Smooth muscle cell (in vitro differentiated cells): ENCODE measurements at regions not wholly inside any gene's neighbourhood (a gene's known extent, or its start where the extent isn't known, plus 50 kb on each side); places are given as distances from the start of the nearest gene placed in this dataset.
A peak's percentile ranks its signal among the peaks of the same experiment; 100 is the strongest.

Source experiments
- DNase-seq: peaks from one replicate; lab custom pipeline; 2025; ENCODE audit not compliant: unreplicated experiment; lab: John Stamatoyannopoulos, UW
- H2AFZ ChIP-seq: fragments of 200-600 bp; sonication (generic); 2 replicates; pipeline ENCODE4 v1.6.0; 2016; ENCODE audit warnings: antibody characterized with exemption, low read depth, mild to moderate bottlenecking
- H3F3A ChIP-seq: fragments of 200-600 bp; sonication (generic); 2 replicates; pipeline ENCODE4 v1.6.0; 2017; ENCODE audit warnings: antibody characterized with exemption, low read depth
- H3K27ac ChIP-seq: fragments of 200-600 bp; sonication (generic); 2 replicates; pipeline ENCODE4 v1.5.1; 2016; ENCODE audit warnings: low read depth, mild to moderate bottlenecking
- H3K27me3 ChIP-seq: fragments of 200-600 bp; sonication (generic); 2 replicates; pipeline ENCODE4 v1.6.1; 2016; ENCODE audit warnings: low read depth, mild to moderate bottlenecking
- H3K36me3 ChIP-seq: fragments of 200-600 bp; sonication (generic); 2 replicates; pipeline ENCODE4 v1.5.1; 2016; ENCODE audit warnings: low read depth
- H3K4me1 ChIP-seq: fragments of 200-600 bp; sonication (generic); 2 replicates; pipeline ENCODE4 v1.5.1; 2016; ENCODE audit warnings: low read depth
- H3K4me2 ChIP-seq: fragments of 200-600 bp; sonication (generic); 2 replicates; pipeline ENCODE4 v1.6.0; 2016; ENCODE audit warnings: mild to moderate bottlenecking
- H3K4me3 ChIP-seq: fragments of 200-600 bp; sonication (generic); 2 replicates; pipeline ENCODE4 v1.5.1; 2016; ENCODE audit warnings: mild to moderate bottlenecking
- H3K79me2 ChIP-seq: fragments of 200-600 bp; sonication (generic); 2 replicates; pipeline ENCODE4 v1.6.0; 2016; ENCODE audit warnings: low read depth, mild to moderate bottlenecking
- H3K9ac ChIP-seq: fragments of 200-600 bp; sonication (generic); 2 replicates; pipeline ENCODE4 v1.6.0; 2016; ENCODE audit warnings: low read depth
- H3K9me3 ChIP-seq: fragments of 200-600 bp; sonication (generic); replicated peaks from 2 replicates; pipeline ENCODE4 v1.5.1; 2016; ENCODE audit warnings: low read depth
- H4K20me1 ChIP-seq: fragments of 200-600 bp; sonication (generic); 2 replicates; pipeline ENCODE4 v1.6.0; 2016; ENCODE audit warnings: low read depth
- CTCF ChIP-seq: fragments of 200-600 bp; sonication (generic); IDR thresholded peaks from 2 replicates; pipeline ENCODE4 v1.5.1; 2017; ENCODE audit warnings: borderline replicate concordance, mild to moderate bottlenecking, antibody characterized with exemption; ENCODE audit not compliant: insufficient read depth, poor library complexity, severe bottlenecking
- WGBS: methylation state at CpG from one replicate; pipeline ENCODE4 v1.1.7; 2016; ENCODE audit warnings: low lambda C conversion rate; 5-methylcytosine and 5-hydroxymethylcytosine counted together

GRCh38 chr7:45977256-45977780, 56.2 kb upstream of the IGFBP3 start:
- DNase-seq: no peak
- H3K4me3 ChIP-seq: no peak overlapping the region
- H3K4me2 ChIP-seq: peak overlapping the region; percentile 48
- no peak for TF ChIP-seq CTCF
- H3K36me3 ChIP-seq: no peaks in the 10 kb centered on the region
- 81% methylated on average over 4 of the region's 4 CpGs for WGBS
- peak overlapping the region; percentile 100 for H3K27ac ChIP-seq
- H3K4me1 ChIP-seq: peaks cover 16% of the 10 kb centered on the region
- H3F3A ChIP-seq: peaks cover 31% of the 10 kb centered on the region
- H2AFZ ChIP-seq: no peak overlapping the region
- no peaks in the 10 kb centered on the region for H4K20me1 ChIP-seq
- no peaks in the 10 kb centered on the region for H3K9me3 ChIP-seq
- H3K79me2 ChIP-seq: no peaks in the 10 kb centered on the region
- peak overlapping the region; percentile 68 for H3K9ac ChIP-seq
- H3K27me3 ChIP-seq: no peaks in the 10 kb centered on the region

- H3K36me3 ChIP-seq: no peaks in the 10 kb centered on the region
- peak overlapping the region; percentile 100 for H3K27ac ChIP-seq
- TF ChIP-seq CTCF: no peak
- WGBS: 94% methylated on average over 3 of the region's 3 CpGs
- no peak overlapping the region for H3K9ac ChIP-seq
- no peak overlapping the region for H3K4me3 ChIP-seq
- no peaks in the 10 kb centered on the region for H3K79me2 ChIP-seq
- peaks cover 31% of the 10 kb centered on the region for H3F3A ChIP-seq
- no peak overlapping the region for H2AFZ ChIP-seq
- H3K4me2 ChIP-seq: no peak overlapping the region
- H3K27me3 ChIP-seq: no peaks in the 10 kb centered on the region
- no peak for DNase-seq
- H4K20me1 ChIP-seq: no peaks in the 10 kb centered on the region
- no peaks in the 10 kb centered on the region for H3K9me3 ChIP-seq
- H3K4me1 ChIP-seq: peaks cover 16% of the 10 kb centered on the region
Observed at GRCh38 chr7:45976485-45976856, 55.4 kb upstream of the IGFBP3 start.

- H3F3A ChIP-seq: peaks cover 28% of the 10 kb centered on the region
- H3K4me3 ChIP-seq: no peak overlapping the region
- H3K27me3 ChIP-seq: no peaks in the 10 kb centered on the region
- DNase-seq: no peak
- no peak for TF ChIP-seq CTCF
- no peak overlapping the region for H3K9ac ChIP-seq
- no peak overlapping the region for H2AFZ ChIP-seq
- peaks cover 16% of the 10 kb centered on the region for H3K4me1 ChIP-seq
- no peaks in the 10 kb centered on the region for H3K79me2 ChIP-seq
- no peaks in the 10 kb centered on the region for H3K36me3 ChIP-seq
- H3K9me3 ChIP-seq: no peaks in the 10 kb centered on the region
- no peaks in the 10 kb centered on the region for H4K20me1 ChIP-seq
- H3K27ac ChIP-seq: no peak overlapping the region
- WGBS: 100% methylated on average over 8 of the region's 8 CpGs
- no peak overlapping the region for H3K4me2 ChIP-seq
Observed at GRCh38 chr7:45975847-45976484, 54.9 kb upstream of the IGFBP3 start.

- H3K27me3 ChIP-seq: no peaks in the 10 kb centered on the region
- no peaks in the 10 kb centered on the region for H4K20me1 ChIP-seq
- no peak overlapping the region for H2AFZ ChIP-seq
- no peak overlapping the region for H3K9ac ChIP-seq
- 76% methylated on average over 1 of the region's 1 CpG for WGBS
- H3K79me2 ChIP-seq: no peaks in the 10 kb centered on the region
- no peak overlapping the region for H3K4me3 ChIP-seq
- H3K27ac ChIP-seq: peak overlapping the region; percentile 34
- no peak for TF ChIP-seq CTCF
- no peaks in the 10 kb centered on the region for H3K36me3 ChIP-seq
- H3F3A ChIP-seq: peaks cover 26% of the 10 kb centered on the region
- H3K9me3 ChIP-seq: no peaks in the 10 kb centered on the region
- no peak for DNase-seq
- no peak overlapping the region for H3K4me2 ChIP-seq
- peaks cover 16% of the 10 kb centered on the region for H3K4me1 ChIP-seq
Observed at GRCh38 chr7:45975367-45975766, 54.3 kb upstream of the IGFBP3 start.
